AG04450 (cell line): ENCODE measurements at regions not wholly inside any gene's neighbourhood (a gene's known extent, or its start where the extent isn't known, plus 50 kb on each side); places are given as distances from the start of the nearest gene placed in this dataset.

Experiments
- CTCF ChIA-PET: fragments of 300-600, 350-600 bp; formaldehyde crosslinking; extraction: SDS; loops from one replicate; lab custom pipeline; 2022; ENCODE audit warnings: antibody characterized with exemption, inconsistent platforms; lab: Charles Lee
- POLR2A ChIA-PET: fragments of 350-600 bp; formaldehyde crosslinking; extraction: SDS; loops from one replicate; lab custom pipeline; 2021; ENCODE audit warnings: antibody characterized with exemption, inconsistent platforms; lab: Yijun Ruan, JAX
- DNase-seq: peaks from one replicate; pipeline ENCODE4 v3.0.0-alpha.2; 2011; ENCODE audit warnings: low read depth, low spot score
- H3K27ac ChIP-seq: one replicate; pipeline ENCODE4 v1.5.1; 2012; ENCODE audit warnings: low read depth, low read length, control low read depth
- H3K27me3 ChIP-seq: one replicate; pipeline ENCODE4 v1.6.0; 2012; ENCODE audit warnings: low read length; ENCODE audit not compliant: control insufficient read depth, insufficient read depth
- H3K4me3 ChIP-seq: 2 replicates; pipeline ENCODE4 v1.5.1; 2011; ENCODE audit warnings: mild to moderate bottlenecking, low read depth, low read length, control low read depth
- H3K9me3 ChIP-seq: 2 replicates; pipeline ENCODE4 v1.5.1; 2012; ENCODE audit warnings: low read length; ENCODE audit not compliant: control insufficient read depth, insufficient read depth
- TF ChIP-seq, protein P1 (sequence below): IDR thresholded peaks from 2 replicates; pipeline ENCODE4 v1.5.1; 2011; ENCODE audit warnings: low read depth, low read length, control low read depth, inconsistent platforms

DNA sequence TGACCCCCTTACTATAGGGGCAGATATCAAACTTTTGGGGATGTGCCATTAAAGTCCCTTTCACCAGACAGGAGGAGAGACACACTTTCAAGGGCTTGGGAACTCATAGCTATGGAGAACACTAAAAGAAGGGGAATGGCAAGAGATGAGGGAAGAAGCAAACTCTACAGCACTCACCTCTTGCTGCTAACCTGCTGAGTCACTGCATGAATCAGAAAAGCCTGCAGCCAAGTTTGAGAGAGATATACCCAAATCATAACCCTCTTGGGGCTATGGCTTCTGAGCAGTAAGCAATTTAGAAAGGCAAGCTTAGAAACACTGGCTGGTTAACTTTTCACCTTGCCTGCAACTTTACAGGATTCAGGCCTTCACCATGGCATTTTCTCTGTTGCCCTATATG, 1028.0 kb downstream of the UQCRFS1 start:
- POLR2A ChIA-PET, result no interaction called here
- Histone ChIP-seq H3K4me3 (no peak overlapping the region), H3K27me3 (no peaks in the 10 kb centered on the region), H3K9me3 (peaks cover 21% of the 10 kb centered on the region; the same call in 1 of the 2 replicates), H3K27ac (no peak overlapping the region)
- CTCF ChIA-PET, result no interaction called here
- TF ChIP-seq, protein P1, sequence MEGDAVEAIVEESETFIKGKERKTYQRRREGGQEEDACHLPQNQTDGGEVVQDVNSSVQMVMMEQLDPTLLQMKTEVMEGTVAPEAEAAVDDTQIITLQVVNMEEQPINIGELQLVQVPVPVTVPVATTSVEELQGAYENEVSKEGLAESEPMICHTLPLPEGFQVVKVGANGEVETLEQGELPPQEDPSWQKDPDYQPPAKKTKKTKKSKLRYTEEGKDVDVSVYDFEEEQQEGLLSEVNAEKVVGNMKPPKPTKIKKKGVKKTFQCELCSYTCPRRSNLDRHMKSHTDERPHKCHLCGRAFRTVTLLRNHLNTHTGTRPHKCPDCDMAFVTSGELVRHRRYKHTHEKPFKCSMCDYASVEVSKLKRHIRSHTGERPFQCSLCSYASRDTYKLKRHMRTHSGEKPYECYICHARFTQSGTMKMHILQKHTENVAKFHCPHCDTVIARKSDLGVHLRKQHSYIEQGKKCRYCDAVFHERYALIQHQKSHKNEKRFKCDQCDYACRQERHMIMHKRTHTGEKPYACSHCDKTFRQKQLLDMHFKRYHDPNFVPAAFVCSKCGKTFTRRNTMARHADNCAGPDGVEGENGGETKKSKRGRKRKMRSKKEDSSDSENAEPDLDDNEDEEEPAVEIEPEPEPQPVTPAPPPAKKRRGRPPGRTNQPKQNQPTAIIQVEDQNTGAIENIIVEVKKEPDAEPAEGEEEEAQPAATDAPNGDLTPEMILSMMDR, result no peak
- DNase-seq, result no peak

DNA sequence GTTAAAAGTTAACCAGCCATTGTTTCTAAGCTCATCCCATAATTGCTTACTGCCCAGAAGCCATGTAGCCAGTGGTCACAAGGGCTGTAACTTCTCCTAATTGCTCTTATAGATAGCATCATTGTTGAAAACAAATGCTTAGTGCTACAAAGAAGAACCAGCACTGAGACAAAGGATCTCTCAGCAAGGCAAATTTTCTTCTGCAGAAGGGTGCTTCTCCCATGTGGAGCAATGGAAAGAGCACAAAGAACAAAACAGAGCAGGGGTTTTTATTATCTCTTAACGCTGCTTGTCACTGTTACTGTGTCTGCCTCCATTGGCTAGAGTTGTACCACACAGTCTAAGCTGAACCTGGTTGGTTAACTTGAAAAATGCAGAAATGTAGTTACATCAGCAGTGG, 1036.8 kb downstream of the UQCRFS1 start:
- no peaks in the 10 kb centered on the region for H3K27me3 ChIP-seq
- H3K27ac ChIP-seq, result no peak overlapping the region
- DNase-seq, result no peak
- H3K9me3 ChIP-seq, result peaks cover 37% of the 10 kb centered on the region
- ChIA-PET POLR2A (no interaction called here), CTCF (no interaction called here)
- TF ChIP-seq, protein P1, result no peak
- no peak overlapping the region for H3K4me3 ChIP-seq

DNA sequence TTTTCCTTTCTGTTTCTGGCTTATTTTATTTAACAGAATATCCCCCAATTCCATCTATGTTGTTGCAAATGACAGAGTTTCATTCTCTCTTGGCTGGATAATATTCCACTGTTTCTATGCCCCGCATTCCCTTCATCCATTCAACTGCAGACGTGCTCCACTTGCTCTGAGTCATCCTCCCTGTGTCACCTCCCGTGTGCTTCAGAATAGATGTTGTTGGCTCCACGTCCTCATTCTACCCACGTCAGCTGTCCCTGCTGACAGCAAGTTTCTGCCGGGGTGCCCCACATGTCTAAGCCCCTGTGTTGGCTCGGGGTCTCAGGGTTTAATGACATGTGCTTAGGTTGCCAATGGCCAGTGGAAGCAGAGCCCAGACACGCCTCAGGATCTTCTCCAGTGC, 1041.0 kb downstream of the UQCRFS1 start:
- H3K27ac ChIP-seq, result no peak overlapping the region
- TF ChIP-seq, protein P1, result no peak

DNA sequence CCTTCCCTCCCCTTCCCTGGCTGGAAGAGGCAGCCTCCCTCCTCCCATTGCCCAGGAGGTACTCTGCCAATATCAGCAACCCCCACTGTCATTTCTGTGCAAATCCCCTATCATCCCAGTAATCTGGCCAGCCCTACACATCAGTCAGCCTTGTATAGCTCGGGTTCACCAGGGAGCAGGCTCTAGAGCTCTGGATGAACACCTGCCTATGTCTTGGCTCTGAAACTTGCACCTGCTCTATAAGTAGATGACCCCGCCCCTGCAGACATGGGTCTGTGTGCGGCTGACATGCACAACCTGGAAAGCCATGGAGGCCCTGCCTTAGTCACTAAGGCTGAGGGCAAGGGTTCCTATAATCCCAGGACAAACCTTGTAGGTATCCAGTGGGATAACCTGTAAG, 1042.9 kb downstream of the UQCRFS1 start:
- Histone ChIP-seq H3K4me3 (no peak overlapping the region), H3K9me3 (peaks cover 48% of the 10 kb centered on the region), H3K27ac (no peak overlapping the region), H3K27me3 (no peaks in the 10 kb centered on the region)
- ChIA-PET POLR2A (no interaction called here), CTCF (no interaction called here)
- no peak for DNase-seq
- TF ChIP-seq, protein P1, result no peak

More for the DNA sequence above, 1041.0 kb downstream of the UQCRFS1 start:
- ChIA-PET CTCF (no interaction called here), POLR2A (no interaction called here)
- Histone ChIP-seq H3K4me3 (no peak overlapping the region), H3K9me3 (peaks cover 43% of the 10 kb centered on the region), H3K27me3 (no peaks in the 10 kb centered on the region)
- DNase-seq, result no peak

DNA sequence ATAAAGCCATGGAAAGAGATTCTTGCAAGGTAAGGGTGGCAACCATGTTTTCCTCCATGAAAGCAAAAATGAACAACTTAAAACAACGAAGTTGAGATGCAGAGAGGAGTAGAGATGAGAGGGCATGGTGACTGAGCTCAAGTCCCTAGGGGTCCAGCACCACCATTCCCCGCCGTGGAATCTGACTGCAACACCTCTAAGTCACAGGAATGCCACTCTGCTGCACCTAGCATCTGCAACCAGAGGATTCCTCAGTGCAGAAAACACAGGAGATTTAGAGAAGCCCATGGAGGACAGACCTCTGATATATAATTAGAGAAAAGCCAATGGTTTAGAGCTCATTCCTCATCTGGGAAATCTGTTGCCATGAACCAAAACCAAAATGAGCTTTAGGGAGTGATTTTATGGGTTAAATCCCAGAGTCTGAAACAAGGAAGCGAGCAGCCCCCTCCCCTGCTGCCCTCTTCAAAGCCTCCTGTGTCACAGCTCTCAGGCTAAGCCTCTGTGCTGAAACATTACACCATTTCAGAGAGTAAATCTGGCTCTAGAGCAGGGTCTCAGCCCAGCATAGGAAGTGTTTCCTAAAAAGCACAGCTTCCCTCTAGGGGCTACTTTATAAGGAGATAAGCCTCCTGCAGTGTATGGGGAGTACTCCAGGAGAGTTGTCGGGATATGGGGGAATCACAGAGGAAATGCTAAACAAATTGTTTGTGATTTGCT, 1043.6 kb downstream of the UQCRFS1 start:
- ChIA-PET POLR2A (no interaction called here), CTCF (no interaction called here)
- DNase-seq, result no peak
- Histone ChIP-seq H3K27me3 (no peaks in the 10 kb centered on the region), H3K4me3 (no peak overlapping the region), H3K27ac (no peak overlapping the region), H3K9me3 (peaks cover 45% of the 10 kb centered on the region)
- TF ChIP-seq, protein P1, result no peak
